Stimulated activated CD4-positive, alpha-beta T cell treated with anti-CD3 and anti-CD28 coated beads, Interleukin-15, amount 100 ng/mL, for 24 hours (primary cell): ENCODE measurements at regions not wholly inside any gene's neighbourhood (a gene's known extent, or its start where the extent isn't known, plus 50 kb on each side); places are given as distances from the start of the nearest gene placed in this dataset.

Source experiments
- DNase-seq: peaks from one replicate; pipeline ENCODE4 v3.0.0-alpha.2; 2020

DNA sequence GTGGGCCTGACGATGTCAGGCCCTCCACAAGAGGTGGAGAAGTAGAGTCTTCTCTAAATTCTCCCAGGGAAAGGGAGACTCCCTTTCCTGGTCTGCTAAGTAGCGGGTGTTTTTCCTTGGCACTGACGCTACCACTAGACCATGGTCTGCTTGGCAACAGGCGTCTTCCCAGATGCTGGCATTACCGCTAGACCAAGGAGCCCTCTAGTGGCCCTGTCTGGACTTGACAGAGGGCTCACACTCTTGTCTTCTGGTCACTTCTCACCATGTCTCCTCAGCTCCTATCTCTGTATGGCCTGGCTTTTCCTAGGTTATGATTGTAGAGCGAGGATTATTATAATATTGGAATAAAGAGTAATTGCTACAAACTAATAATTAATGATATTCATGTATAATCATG is 51.1 kb upstream of the RASSF6 start:
- peak; percentile 6 for DNase-seq

DNA sequence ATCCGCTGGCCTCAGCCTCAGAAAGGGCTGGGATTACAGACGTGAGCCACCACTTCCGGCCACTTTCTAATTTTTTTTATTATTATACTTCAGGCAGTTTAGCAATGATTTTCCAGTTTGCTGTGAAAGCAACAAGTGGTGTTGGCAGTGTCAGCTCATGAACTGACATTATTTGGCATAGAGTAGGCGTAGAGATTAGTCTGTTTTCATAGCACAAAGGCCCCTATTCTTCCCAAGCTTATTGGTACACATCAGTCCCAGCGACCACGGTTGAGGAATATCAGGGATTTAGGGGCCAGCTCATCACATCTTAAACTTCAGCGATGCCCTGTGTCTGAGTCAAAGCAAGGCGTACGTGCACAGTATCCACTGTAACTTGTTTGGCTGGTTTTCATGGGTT is 53.0 kb upstream of the RASSF6 start:
- DNase-seq, result no peak

DNA sequence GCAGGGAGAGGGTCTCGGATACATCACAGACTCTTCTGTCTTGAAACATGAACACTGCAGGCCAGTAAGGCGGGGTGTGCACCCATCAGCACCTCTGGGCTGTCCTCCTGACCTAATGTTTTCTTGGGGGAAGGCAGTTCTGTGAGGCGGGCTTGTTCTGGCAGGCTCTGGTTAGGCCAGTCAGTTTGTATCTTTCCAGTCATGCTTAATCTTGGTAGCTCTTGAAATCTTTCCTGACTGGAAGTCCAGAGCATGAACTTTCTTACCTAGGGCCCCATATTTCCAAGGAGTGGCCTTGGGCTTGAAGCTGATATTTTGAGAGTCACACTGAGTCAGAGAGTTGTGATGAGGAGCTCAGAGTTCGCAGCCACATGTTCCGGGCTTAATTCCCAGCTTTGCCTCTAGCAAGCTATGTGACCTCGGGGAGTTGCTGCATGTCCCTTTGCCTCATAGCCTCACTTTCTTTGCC is 54.2 kb upstream of the RASSF6 start:
- DNase-seq, result no peak

DNA sequence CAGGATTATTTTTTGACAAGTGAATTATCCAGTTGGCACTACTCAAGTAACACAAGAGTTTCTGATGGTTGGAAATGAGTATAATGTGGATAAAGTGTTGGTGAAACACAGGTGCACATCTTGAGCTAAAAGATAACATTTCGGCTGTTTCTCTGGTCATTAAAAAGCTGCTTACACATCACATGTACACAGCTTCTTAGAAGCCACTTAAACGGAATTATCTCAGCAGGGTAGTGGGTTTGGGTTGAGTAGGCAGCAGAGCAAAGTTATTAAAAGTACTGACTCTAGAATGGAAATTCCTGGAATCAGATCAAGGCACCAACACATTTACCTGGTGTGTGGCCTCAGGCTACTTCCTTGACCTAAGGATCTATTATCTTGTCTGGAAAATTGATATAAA is 55.4 kb upstream of the RASSF6 start:
- DNase-seq, result no peak

DNA sequence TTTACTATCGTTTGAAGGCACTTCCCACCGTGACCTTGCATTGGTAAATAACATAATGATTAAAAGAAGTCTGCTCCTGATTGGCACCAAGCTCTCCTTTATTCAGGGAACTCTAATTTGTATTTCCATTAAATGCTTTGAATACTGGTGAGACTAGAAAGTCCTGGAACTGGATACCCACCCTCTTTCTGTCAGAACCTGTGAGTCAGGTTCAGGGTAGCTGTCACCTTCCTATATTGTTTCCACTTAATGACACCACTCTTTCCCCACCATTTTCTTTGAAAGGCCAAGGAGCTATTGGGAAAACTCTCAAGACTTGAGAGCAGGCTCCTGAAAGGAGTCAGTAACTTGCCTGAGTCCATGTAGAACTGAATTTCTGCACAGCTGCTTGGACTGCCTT is 55.9 kb upstream of the RASSF6 start:
- DNase-seq, result no peak

DNA sequence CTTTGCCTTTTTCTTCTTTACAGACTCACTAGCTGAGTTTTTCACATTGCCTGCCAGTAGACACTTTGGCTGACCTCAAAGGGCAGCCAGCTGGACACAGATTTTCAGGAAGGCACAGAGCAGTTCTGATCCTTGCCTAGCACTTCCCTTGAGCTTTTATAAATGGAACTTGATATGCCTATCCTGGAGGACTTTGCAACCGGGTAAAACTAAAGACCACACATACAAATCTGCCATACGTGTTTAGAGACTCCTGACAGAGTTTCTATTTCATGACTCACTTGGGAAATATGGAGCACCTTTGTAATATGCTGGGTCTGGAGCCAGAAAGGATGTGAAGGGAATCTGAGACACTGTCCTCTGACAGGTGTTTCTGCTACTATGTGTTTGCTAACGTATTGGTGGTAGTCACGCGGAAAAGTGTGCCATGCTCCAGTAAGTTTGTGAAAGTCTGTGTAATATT is 56.7 kb upstream of the RASSF6 start:
- DNase-seq, result no peak

DNA sequence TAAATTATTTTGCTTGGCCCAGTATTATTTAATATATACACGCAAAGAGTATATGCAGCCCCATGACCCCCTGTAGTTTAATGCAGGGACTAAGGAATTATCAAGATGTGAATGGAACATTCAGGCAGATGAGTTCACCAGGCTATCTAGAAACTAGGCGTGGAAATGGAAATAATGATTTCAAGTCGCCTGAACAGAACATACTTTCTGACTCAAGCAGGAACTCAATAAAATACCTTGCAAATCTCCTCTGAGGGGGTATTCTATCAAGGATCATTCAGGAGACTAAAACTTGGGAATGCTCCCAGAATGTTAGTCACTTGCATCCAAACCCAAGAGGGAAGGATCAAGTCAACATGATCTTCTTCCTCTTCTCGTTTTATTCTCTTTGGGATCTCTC is 59.6 kb upstream of the RASSF6 start:
- no peak for DNase-seq

DNA sequence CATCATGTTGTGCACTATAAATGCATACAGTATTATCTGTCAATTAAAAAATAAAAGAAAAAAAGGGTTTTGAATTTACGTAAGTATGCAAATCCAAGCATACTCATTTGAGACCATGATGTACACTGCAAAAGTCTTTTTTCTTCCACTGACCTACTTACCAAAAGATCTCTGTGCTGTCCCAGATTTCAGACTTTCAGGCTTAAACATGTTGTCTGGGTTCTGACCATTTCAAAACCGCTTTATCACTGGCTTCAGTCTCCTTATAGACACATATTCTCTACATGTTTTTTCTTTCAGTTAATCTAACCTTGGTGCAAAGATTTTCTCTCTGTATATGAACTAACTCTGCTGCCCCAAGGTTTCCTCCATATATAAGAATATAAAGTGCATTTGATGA is 58.6 kb upstream of the CXCL8 start:
- DNase-seq, result no peak

DNA sequence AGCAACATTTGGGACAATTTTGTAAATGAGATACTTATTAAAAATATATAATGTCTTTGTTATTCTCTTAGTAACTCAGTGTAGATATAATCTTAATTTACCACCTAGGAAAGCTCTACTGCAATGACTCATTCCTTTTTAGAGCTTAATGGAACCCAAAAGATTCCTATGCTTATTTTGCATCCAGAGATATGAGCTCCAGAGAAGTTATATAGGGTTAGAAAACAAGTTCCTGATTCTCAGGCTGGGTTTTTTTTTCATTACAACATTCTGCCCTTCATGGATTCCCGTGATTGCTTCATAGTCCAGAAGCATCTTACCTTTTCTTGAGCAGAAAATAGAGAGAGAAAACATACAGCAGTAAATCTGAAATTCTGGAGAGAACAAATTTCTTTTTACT is 57.9 kb upstream of the CXCL8 start:
- no peak for DNase-seq

DNA sequence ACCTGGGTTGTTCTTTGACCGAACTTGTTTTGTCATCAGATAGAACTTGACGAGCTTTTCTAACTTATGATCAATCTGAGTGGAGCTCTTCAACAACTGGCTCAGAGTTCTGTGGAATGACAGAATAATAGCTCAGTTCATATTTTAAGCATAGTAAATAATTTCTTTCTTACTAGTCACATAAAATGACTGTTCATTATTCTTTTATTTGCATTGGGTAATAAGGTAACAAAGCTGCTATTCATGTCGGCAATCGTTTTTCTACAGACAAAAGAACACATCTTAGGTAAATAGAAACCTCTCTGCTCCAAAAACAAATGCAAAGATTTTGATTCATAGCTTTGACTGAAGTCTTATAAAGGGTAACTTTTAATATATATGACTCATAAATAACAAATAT is 57.3 kb upstream of the CXCL8 start:
- DNase-seq, result no peak

DNA sequence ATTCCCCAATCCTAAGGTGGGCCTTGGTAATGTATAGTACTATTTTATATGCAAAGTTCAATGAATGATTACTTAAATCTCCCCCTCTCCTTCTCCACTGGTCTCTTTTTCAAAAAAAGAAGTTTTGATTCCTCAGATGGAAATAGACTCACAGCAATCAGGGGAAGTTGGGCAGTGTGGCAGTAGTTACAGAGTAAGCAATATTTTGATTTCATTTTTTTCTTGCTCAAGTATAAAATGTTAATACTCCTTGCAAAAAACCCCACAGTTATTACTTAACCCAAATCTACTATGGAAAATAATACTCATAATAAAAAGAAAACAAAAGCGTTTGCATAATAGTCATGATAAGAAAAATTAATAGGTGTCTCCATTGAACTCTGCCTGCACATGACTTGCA is 56.9 kb upstream of the CXCL8 start:
- no peak for DNase-seq

DNA sequence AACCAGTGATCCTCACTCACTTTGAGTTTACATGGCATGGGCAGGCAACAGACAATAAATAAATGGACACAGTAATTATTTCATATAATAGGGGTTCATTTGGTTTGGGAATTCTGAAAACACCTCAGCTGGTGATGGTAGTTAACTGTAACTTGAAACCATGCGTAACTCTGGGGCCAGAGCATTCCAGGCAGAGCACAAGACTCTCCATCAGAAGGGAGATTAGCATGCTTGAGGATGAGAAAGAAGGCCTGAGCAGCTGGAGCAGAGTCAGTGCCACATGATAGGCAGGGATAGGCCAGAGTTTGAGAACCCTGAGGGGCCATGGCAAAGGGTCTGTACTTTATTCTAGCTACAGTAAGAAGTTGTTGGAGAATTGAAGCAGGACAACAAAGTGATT is 56.3 kb upstream of the CXCL8 start:
- no peak for DNase-seq

DNA sequence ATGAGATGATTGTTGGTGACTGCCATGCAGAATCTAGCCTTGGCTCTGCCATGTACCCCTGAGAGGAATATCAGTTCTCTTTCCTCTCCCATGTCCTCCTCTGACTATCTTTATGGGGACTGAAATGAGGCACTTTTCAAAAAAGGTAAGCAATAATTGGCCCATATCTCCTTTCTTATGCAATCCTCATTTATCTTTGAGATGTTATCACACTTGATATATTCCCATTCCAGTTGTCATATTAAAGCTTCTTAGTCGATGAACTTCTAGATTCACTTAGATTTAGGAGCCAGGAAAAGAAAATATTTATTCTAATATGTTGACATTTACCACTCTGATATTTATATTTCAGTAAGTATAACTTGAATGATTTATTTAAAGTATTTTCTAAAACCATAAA is 55.3 kb upstream of the CXCL8 start:
- DNase-seq, result no peak

DNA sequence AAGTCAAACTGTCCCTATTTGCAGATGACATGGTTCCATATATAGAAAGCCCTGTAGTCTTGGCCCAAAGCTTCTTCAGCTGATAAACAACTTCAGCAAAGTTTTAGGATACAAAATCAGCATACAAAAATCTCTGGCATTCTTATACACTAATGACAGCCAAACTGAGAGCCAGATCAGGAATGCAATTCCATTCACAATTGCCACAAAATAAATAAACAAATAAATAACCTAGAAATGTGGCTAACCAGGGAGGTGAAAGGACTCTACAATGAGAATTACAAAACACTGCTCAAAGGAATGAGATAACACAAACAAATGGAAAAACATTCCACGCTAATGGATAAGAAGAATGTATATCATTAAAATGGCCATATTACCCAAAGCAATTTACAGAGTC is 52.9 kb upstream of the CXCL8 start:
- no peak for DNase-seq

DNA sequence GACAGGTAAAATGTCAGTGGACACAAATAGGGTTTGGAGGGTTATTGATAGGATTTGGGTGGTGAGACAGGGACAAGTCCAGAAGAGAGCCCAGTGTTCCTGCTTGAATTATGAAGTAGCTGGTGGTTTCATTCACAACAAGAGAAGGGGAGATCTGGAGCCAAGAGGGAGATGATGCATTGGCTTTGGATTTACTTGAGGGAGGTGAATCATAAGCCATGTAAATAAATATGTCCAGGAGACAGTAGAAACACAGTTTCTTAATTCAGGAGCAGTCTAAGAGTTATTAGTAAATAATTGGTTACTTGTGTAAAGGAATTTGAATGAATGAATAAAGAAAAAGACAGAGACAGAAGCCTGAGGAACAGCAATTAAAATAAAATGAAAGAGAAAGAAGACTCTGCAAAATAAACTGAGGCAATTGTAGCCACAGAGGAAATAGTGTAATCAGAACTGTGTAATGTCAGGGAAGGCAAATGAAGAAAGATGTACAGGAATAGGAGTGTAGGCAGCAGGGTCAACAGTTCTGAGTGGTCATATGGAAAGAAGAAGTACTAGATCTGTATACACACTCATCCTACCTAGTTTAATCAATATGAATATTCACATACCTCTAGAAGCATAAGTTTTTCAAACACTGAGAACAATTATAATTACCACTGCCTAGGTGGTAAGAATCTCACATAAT is 50.2 kb upstream of the CXCL8 start:
- DNase-seq, result no peak
